ENCODE measurements at regions not wholly inside any gene's neighbourhood (a gene's known extent, or its start where the extent isn't known, plus 50 kb on each side); places are given as distances from the start of the nearest gene placed in this dataset.

DNA sequence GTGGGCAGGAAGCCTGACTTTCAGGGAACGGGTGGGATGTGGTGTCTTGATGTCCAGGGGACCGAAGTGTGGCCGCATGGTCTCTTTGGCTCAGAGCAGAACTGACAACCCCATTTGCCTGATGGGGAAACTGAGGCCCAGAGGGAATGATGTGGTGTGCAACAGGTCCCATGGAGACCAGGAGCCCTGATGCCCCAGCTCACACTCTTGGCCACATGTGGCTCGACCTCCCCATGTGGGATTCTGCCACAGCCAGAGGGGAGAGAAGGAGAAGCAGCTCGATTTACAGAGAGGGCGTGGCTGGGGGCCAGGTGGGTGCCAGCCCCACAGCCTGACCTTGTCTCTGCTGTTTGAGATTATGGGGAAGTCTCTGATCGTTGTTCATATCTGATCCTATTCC lies 128.1 kb downstream of the TEX29 start:
- TF ChIP-seq, protein P1, sequence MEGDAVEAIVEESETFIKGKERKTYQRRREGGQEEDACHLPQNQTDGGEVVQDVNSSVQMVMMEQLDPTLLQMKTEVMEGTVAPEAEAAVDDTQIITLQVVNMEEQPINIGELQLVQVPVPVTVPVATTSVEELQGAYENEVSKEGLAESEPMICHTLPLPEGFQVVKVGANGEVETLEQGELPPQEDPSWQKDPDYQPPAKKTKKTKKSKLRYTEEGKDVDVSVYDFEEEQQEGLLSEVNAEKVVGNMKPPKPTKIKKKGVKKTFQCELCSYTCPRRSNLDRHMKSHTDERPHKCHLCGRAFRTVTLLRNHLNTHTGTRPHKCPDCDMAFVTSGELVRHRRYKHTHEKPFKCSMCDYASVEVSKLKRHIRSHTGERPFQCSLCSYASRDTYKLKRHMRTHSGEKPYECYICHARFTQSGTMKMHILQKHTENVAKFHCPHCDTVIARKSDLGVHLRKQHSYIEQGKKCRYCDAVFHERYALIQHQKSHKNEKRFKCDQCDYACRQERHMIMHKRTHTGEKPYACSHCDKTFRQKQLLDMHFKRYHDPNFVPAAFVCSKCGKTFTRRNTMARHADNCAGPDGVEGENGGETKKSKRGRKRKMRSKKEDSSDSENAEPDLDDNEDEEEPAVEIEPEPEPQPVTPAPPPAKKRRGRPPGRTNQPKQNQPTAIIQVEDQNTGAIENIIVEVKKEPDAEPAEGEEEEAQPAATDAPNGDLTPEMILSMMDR (IDR thresholded peaks at IDR 0.05) = no peak
- TF ChIP-seq POLR2A (IDR thresholded peaks at IDR 0.05) (no peak), POLR2AphosphoS5 (IDR thresholded peaks at IDR 0.05) (no peak)

Data from sigmoid colon (tissue), 4 donors.